ENCODE measurements at regions not wholly inside any gene's neighbourhood (a gene's known extent, or its start where the extent isn't known, plus 50 kb on each side); places are given as distances from the start of the nearest gene placed in this dataset.

DNA sequence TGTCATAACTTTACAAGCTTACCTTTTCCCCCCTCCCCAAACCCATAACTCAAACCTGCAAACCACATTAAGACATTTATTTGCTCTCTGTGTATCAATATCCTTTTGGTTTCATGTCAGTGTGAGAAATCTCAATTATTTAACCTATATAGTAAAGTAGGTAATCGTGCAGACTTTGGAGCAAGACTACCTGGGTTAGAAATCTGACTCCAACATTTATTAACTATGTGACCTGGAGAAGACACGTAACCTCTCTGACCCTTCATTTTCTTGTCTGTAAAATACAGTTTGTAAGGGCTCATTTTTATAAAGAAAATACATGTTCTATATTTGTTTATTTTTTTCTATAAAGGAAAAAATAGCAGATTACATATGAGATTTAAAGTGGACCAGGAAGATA, 448.9 kb upstream of the MANEA start:
- DNase-seq (ENCODE audit: low read depth), result no peak
- H3K4me3 ChIP-seq (ENCODE audit: low read depth, low read length), result no peak overlapping the region
- TF ChIP-seq, protein P1, sequence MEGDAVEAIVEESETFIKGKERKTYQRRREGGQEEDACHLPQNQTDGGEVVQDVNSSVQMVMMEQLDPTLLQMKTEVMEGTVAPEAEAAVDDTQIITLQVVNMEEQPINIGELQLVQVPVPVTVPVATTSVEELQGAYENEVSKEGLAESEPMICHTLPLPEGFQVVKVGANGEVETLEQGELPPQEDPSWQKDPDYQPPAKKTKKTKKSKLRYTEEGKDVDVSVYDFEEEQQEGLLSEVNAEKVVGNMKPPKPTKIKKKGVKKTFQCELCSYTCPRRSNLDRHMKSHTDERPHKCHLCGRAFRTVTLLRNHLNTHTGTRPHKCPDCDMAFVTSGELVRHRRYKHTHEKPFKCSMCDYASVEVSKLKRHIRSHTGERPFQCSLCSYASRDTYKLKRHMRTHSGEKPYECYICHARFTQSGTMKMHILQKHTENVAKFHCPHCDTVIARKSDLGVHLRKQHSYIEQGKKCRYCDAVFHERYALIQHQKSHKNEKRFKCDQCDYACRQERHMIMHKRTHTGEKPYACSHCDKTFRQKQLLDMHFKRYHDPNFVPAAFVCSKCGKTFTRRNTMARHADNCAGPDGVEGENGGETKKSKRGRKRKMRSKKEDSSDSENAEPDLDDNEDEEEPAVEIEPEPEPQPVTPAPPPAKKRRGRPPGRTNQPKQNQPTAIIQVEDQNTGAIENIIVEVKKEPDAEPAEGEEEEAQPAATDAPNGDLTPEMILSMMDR (IDR thresholded peaks at IDR 0.05; ENCODE audit: low read depth, low read length), result no peak
- TF ChIP-seq MYC (IDR thresholded peaks at IDR 0.05; ENCODE audit: low read depth, low read length) (no peak), POLR2A (IDR thresholded peaks at IDR 0.05; ENCODE audit: extremely low read depth, insufficient read length) (no peak)
- TF ChIP-seq, protein P2, sequence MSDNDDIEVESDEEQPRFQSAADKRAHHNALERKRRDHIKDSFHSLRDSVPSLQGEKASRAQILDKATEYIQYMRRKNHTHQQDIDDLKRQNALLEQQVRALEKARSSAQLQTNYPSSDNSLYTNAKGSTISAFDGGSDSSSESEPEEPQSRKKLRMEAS (IDR thresholded peaks at IDR 0.05; ENCODE audit: low read depth, low read length), result no peak

DNA sequence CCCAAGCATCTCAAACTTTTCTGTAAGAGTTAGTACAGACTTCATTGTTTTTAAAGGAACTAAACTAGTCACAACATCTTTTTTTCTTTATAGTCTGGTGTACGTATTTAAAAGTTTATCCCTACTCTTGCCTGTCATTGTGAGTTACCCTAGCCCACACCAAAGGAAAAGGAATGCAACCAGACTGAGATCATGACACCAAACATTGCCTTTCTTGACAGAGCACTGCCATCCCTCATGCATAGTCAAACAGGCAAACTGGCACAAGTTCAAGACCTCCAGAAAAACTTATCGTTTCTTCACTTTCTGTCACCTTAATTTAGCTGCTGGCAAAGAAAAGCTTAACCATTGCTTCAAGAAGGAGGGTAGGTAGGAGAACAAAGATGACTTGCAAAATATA, 448.4 kb upstream of the MANEA start:
- TF ChIP-seq, protein P1 (IDR thresholded peaks at IDR 0.05; ENCODE audit: low read depth, low read length), result no peak
- no peak for TF ChIP-seq MYC (IDR thresholded peaks at IDR 0.05; ENCODE audit: low read depth, low read length)
- DNase-seq (ENCODE audit: low read depth), result no peak

DNA sequence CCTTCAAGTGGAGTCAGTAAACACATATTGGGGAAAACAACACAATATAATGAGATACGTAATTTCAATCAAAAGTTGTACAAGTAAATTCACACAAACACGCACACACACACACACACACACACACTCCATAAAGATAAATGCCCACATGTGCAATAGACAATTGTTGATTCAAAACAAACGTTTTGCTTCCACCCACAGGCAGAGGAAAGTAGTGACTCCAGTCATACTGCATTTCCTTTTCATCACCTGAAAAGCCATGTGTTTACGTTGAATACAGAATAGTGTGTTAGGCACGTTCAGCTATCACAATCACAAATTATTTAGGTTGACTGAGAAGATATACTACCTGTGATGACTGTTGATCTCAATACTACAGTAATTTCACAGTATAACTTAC, 443.8 kb upstream of the MANEA start:
- DNase-seq (ENCODE audit: low read depth), result peak; percentile 4
- no peak overlapping the region for H3K4me3 ChIP-seq (ENCODE audit: low read depth, low read length)
- TF ChIP-seq POLR2A (IDR thresholded peaks at IDR 0.05; ENCODE audit: extremely low read depth, insufficient read length) (no peak), MYC (IDR thresholded peaks at IDR 0.05; ENCODE audit: low read depth, low read length) (no peak)
- TF ChIP-seq, protein P1 (IDR thresholded peaks at IDR 0.05; ENCODE audit: low read depth, low read length), result no peak

More for the DNA sequence above, 448.4 kb upstream of the MANEA start:
- no peak overlapping the region for H3K4me3 ChIP-seq (ENCODE audit: low read depth, low read length)

GRCh38 chr6:95135182-95135581, 442.2 kb upstream of the MANEA start:
- TF ChIP-seq POLR2A (IDR thresholded peaks at IDR 0.05; ENCODE audit: extremely low read depth, insufficient read length), result no peak
- TF ChIP-seq, protein P1 (IDR thresholded peaks at IDR 0.05; ENCODE audit: low read depth, low read length), result no peak
- no peak for TF ChIP-seq MYC (IDR thresholded peaks at IDR 0.05; ENCODE audit: low read depth, low read length)
- TF ChIP-seq, protein P2 (IDR thresholded peaks at IDR 0.05; ENCODE audit: low read depth, low read length), result no peak
- no peak for DNase-seq (ENCODE audit: low read depth)
- H3K4me3 ChIP-seq (ENCODE audit: low read depth, low read length), result no peak overlapping the region

DNA sequence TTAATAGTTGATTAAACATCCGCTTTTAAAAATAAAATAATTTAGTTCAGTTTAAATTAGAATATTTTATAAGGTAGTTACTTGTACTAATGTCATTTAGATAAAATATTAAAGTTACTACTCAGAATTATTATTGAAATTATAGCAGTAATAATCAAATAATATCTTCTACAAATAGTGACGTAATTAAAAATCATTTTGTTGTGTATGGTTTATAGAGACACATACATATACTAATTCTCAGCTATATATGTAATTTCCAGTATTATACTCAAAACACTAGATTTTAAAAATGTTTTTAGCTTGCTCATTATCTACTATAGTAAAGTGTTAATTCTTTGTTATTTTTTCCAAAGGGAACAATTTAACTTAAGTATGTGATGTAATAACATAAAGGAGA, 435.2 kb upstream of the MANEA start:
- TF ChIP-seq POLR2A (IDR thresholded peaks at IDR 0.05; ENCODE audit: extremely low read depth, insufficient read length) (no peak), MYC (IDR thresholded peaks at IDR 0.05; ENCODE audit: low read depth, low read length) (no peak)
- TF ChIP-seq, protein P2 (IDR thresholded peaks at IDR 0.05; ENCODE audit: low read depth, low read length), result no peak
- TF ChIP-seq, protein P1 (IDR thresholded peaks at IDR 0.05; ENCODE audit: low read depth, low read length), result no peak
- DNase-seq (ENCODE audit: low read depth), result no peak
- no peak overlapping the region for H3K4me3 ChIP-seq (ENCODE audit: low read depth, low read length)

DNA sequence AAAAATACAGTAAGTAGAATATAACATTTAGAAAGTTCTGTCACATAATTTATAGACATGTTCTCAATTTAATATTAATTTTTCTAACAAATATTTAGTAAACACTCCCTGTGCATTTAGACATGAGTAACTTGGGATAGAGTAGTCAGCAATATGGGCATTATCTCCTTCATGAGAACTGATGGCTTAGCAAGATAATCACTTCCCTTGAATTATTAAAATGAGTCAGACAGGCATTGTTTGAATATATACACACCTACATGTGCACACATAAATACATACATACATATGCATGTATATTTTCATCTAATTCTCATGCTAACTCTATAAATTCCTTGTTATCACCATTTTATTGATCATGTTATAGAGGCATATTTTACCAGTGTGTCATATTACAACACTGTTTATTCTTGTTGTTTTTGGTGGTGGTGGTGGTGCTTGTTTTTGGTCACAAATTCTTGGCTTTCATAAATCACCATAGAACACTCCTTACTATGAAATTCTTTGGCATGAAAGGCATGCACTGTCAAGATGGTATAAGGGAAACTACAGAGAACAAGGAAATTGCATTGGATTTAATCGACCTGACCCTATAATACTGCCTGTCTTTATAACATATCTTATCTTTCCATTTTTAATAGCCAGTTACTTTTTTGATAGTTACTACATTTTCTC, 434.5 kb upstream of the MANEA start:
- H3K4me3 ChIP-seq (ENCODE audit: low read depth, low read length), result no peak overlapping the region
- no peak for DNase-seq (ENCODE audit: low read depth)
- TF ChIP-seq MYC (IDR thresholded peaks at IDR 0.05; ENCODE audit: low read depth, low read length) (no peak), POLR2A (IDR thresholded peaks at IDR 0.05; ENCODE audit: extremely low read depth, insufficient read length) (no peak)
- TF ChIP-seq, protein P2 (IDR thresholded peaks at IDR 0.05; ENCODE audit: low read depth, low read length), result no peak
- TF ChIP-seq, protein P1 (IDR thresholded peaks at IDR 0.05; ENCODE audit: low read depth, low read length), result no peak

Measured in NB4 (cell line).